Mammary epithelial cell (primary cell): ENCODE measurements at regions not wholly inside any gene's neighbourhood (a gene's known extent, or its start where the extent isn't known, plus 50 kb on each side); places are given as distances from the start of the nearest gene placed in this dataset.

Source experiments
- CTCF ChIP-seq, 2 donors: IDR thresholded peaks in 1 of 2; conservative IDR thresholded peaks in 1 of 2; 2 replicates each; pipeline ENCODE4 v1.5.1; 2011 to 2012; ENCODE audit warnings: inconsistent platforms in 2 of 2, low read length in 2 of 2, mild to moderate bottlenecking in 2 of 2, control low read depth in 1 of 2, low read depth in 1 of 2; ENCODE audit not compliant: insufficient read depth in 1 of 2; ENCODE audit errors: extremely low read depth in 1 of 2
- EZH2 ChIP-seq: IDR thresholded peaks from 2 replicates; pipeline ENCODE4 v1.6.1; 2012; ENCODE audit warnings: low read length, inconsistent platforms, borderline replicate concordance

GRCh38 chr4:125620066-125620860 is 305.5 kb downstream of the FAT4 start:
- TF ChIP-seq CTCF (conservative IDR thresholded peaks at IDR 0.05 in 1 of 2, IDR thresholded peaks at IDR 0.05 in 1 of 2; ENCODE audit: extremely low read depth in 1 of 2, insufficient read depth in 1 of 2, low read depth in 1 of 2, low read length in 2 of 2) (no peak), EZH2 (no peak)
